Mammary epithelial cell (primary cell): ENCODE measurements at regions not wholly inside any gene's neighbourhood (a gene's known extent, or its start where the extent isn't known, plus 50 kb on each side); places are given as distances from the start of the nearest gene placed in this dataset.

ENCODE experiments used
- EZH2 ChIP-seq: IDR thresholded peaks from 2 replicates; pipeline ENCODE4 v1.6.1; 2012; ENCODE audit warnings: low read length, inconsistent platforms, borderline replicate concordance
- TF ChIP-seq, protein P1 (sequence below), 2 donors: IDR thresholded peaks in 1 of 2; conservative IDR thresholded peaks in 1 of 2; 2 replicates each; pipeline ENCODE4 v1.5.1; 2011 to 2012; ENCODE audit warnings: inconsistent platforms in 2 of 2, low read length in 2 of 2, mild to moderate bottlenecking in 2 of 2, control low read depth in 1 of 2, low read depth in 1 of 2; ENCODE audit not compliant: insufficient read depth in 1 of 2; ENCODE audit errors: extremely low read depth in 1 of 2

GRCh38 chr4:181559637-181560036, 683.6 kb upstream of the TENM3 start:
- TF ChIP-seq EZH2: no peak
- TF ChIP-seq, protein P1, sequence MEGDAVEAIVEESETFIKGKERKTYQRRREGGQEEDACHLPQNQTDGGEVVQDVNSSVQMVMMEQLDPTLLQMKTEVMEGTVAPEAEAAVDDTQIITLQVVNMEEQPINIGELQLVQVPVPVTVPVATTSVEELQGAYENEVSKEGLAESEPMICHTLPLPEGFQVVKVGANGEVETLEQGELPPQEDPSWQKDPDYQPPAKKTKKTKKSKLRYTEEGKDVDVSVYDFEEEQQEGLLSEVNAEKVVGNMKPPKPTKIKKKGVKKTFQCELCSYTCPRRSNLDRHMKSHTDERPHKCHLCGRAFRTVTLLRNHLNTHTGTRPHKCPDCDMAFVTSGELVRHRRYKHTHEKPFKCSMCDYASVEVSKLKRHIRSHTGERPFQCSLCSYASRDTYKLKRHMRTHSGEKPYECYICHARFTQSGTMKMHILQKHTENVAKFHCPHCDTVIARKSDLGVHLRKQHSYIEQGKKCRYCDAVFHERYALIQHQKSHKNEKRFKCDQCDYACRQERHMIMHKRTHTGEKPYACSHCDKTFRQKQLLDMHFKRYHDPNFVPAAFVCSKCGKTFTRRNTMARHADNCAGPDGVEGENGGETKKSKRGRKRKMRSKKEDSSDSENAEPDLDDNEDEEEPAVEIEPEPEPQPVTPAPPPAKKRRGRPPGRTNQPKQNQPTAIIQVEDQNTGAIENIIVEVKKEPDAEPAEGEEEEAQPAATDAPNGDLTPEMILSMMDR (conservative IDR thresholded peaks at IDR 0.05 in 1 of 2, IDR thresholded peaks at IDR 0.05 in 1 of 2; ENCODE audit: extremely low read depth in 1 of 2, insufficient read depth in 1 of 2, low read depth in 1 of 2, low read length in 2 of 2): no peak
